Vagina (tissue), 2 donors: ENCODE measurements at regions not wholly inside any gene's neighbourhood (a gene's known extent, or its start where the extent isn't known, plus 50 kb on each side); places are given as distances from the start of the nearest gene placed in this dataset.

ENCODE experiments used
- POLR2AphosphoS5 ChIP-seq, 2 donors: sonication (generic); formaldehyde crosslinking; IDR thresholded peaks; one replicate each; pipeline ENCODE4 v1.9.0; 2017; ENCODE audit warnings: antibody characterized with exemption in 2 of 2, mild to moderate bottlenecking in 2 of 2, low read depth in 1 of 2; ENCODE audit not compliant: insufficient read depth in 1 of 2
- TF ChIP-seq, protein P1 (sequence below), 3 experiments: fragments of 450-650 bp in 2 of 3; fragments of 200-600 bp in 1 of 3; sonication (generic) in 1 of 3; IDR thresholded peaks; one replicate each; pipeline ENCODE4 v1.5.1; 2017 to 2019; ENCODE audit warnings: antibody characterized with exemption in 3 of 3, mild to moderate bottlenecking in 2 of 3, moderate library complexity in 2 of 3

GRCh38 chr12:27388650-27389049 lies 56.0 kb downstream of the BMAL2 start:
- TF ChIP-seq, protein P1, sequence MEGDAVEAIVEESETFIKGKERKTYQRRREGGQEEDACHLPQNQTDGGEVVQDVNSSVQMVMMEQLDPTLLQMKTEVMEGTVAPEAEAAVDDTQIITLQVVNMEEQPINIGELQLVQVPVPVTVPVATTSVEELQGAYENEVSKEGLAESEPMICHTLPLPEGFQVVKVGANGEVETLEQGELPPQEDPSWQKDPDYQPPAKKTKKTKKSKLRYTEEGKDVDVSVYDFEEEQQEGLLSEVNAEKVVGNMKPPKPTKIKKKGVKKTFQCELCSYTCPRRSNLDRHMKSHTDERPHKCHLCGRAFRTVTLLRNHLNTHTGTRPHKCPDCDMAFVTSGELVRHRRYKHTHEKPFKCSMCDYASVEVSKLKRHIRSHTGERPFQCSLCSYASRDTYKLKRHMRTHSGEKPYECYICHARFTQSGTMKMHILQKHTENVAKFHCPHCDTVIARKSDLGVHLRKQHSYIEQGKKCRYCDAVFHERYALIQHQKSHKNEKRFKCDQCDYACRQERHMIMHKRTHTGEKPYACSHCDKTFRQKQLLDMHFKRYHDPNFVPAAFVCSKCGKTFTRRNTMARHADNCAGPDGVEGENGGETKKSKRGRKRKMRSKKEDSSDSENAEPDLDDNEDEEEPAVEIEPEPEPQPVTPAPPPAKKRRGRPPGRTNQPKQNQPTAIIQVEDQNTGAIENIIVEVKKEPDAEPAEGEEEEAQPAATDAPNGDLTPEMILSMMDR (IDR thresholded peaks at IDR 0.05) = no peak
- TF ChIP-seq POLR2AphosphoS5 (IDR thresholded peaks at IDR 0.05; ENCODE audit: insufficient read depth in 1 of 2, low read depth in 1 of 2) = no peak
